RWPE2 (cell line): ENCODE measurements at regions not wholly inside any gene's neighbourhood (a gene's known extent, or its start where the extent isn't known, plus 50 kb on each side); places are given as distances from the start of the nearest gene placed in this dataset.

Experiments used
- ATAC-seq: fragments of 200-7000 bp; cut with Tn5 transposase; 3 replicates; pipeline ENCODE4 v1.9.1; 2021; ENCODE audit warnings: low read depth
- DNase-seq: peaks from one replicate; pipeline ENCODE4 v3.0.0-alpha.2; 2020; ENCODE audit warnings: low spot score
- H3K27ac ChIP-seq: fragments of 450-650 bp; 2 replicates; pipeline ENCODE4 v1.5.1; 2017; ENCODE audit warnings: mild to moderate bottlenecking; ENCODE audit not compliant: poor library complexity, severe bottlenecking
- H3K27me3 ChIP-seq: fragments of 250-450 bp; sonication (Bioruptor Pico); 2 replicates; pipeline ENCODE4 v1.5.1; 2021; ENCODE audit warnings: mild to moderate bottlenecking, moderate library complexity; ENCODE audit not compliant: insufficient read depth, poor library complexity, severe bottlenecking
- H3K36me3 ChIP-seq: fragments of 250-450 bp; sonication (Bioruptor Pico); 2 replicates; pipeline ENCODE4 v1.5.1; 2020; ENCODE audit warnings: low read depth, mild to moderate bottlenecking, moderate library complexity
- H3K4me1 ChIP-seq: fragments of 250-450 bp; sonication (Bioruptor Pico); 2 replicates; pipeline ENCODE4 v1.5.1; 2021; ENCODE audit warnings: mild to moderate bottlenecking, moderate library complexity; ENCODE audit not compliant: insufficient read depth, poor library complexity, severe bottlenecking
- H3K4me3 ChIP-seq: fragments of 250-450 bp; sonication (Bioruptor Pico); 2 replicates; pipeline ENCODE4 v1.5.1; 2021; ENCODE audit warnings: mild to moderate bottlenecking, moderate library complexity; ENCODE audit not compliant: severe bottlenecking
- H3K9me3 ChIP-seq: fragments of 250-450 bp; sonication (Bioruptor Pico); 2 replicates; pipeline ENCODE4 v1.5.1; 2021; ENCODE audit warnings: mild to moderate bottlenecking, moderate library complexity; ENCODE audit not compliant: severe bottlenecking
- TF ChIP-seq, protein P1 (sequence below): fragments of 450-650 bp; IDR thresholded peaks from one replicate; pipeline ENCODE4 v1.5.1; 2017; ENCODE audit warnings: mild to moderate bottlenecking, moderate library complexity; ENCODE audit not compliant: poor library complexity, severe bottlenecking

DNA sequence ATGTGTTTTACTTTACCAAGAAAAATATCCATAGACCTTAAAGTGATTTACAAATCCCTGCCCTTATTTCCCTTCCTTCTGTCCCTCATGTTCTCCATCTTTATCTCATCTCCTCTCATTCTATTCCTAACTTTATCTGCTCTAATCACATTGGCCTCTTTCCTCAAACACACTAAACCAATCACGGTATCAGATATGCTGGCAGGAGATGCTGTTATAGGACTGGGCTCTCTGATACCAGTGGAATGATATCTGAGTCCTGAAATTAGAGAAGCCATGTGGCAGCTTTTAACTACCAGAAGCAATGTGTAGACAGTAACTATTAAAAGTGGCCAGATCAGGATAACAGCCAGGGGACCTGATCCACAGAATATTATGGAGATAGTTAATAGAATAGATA, 49.9 kb upstream of the GIMD1 start:
- Histone ChIP-seq H3K27me3 (no peaks in the 10 kb centered on the region), H3K27ac (no peak overlapping the region), H3K9me3 (no peaks in the 10 kb centered on the region), H3K4me3 (no peak overlapping the region), H3K4me1 (peaks cover 10% of the 10 kb centered on the region), H3K36me3 (no peaks in the 10 kb centered on the region)
- TF ChIP-seq, protein P1, sequence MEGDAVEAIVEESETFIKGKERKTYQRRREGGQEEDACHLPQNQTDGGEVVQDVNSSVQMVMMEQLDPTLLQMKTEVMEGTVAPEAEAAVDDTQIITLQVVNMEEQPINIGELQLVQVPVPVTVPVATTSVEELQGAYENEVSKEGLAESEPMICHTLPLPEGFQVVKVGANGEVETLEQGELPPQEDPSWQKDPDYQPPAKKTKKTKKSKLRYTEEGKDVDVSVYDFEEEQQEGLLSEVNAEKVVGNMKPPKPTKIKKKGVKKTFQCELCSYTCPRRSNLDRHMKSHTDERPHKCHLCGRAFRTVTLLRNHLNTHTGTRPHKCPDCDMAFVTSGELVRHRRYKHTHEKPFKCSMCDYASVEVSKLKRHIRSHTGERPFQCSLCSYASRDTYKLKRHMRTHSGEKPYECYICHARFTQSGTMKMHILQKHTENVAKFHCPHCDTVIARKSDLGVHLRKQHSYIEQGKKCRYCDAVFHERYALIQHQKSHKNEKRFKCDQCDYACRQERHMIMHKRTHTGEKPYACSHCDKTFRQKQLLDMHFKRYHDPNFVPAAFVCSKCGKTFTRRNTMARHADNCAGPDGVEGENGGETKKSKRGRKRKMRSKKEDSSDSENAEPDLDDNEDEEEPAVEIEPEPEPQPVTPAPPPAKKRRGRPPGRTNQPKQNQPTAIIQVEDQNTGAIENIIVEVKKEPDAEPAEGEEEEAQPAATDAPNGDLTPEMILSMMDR = no peak
- no peak for DNase-seq
- no peak for ATAC-seq
